Suprapubic skin (tissue), 4 donors: ENCODE measurements at regions not wholly inside any gene's neighbourhood (a gene's known extent, or its start where the extent isn't known, plus 50 kb on each side); places are given as distances from the start of the nearest gene placed in this dataset.

Experiments
- DNase-seq, 2 donors: peaks; one replicate each; pipeline ENCODE4 v3.0.0-alpha.2; 2019; ENCODE audit warnings: low spot score in 2 of 2
- H3K27ac ChIP-seq: fragments of 200-600 bp; sonication (generic); one replicate; pipeline ENCODE4 v1.5.1; 2019
- H3K27me3 ChIP-seq: fragments of 200-600 bp; sonication (generic); one replicate; pipeline ENCODE4 v1.5.1; 2019
- H3K36me3 ChIP-seq: fragments of 200-600 bp; sonication (generic); one replicate; pipeline ENCODE4 v1.5.1; 2019
- H3K4me1 ChIP-seq: fragments of 200-600 bp; sonication (generic); one replicate; pipeline ENCODE4 v1.5.1; 2019
- H3K4me3 ChIP-seq: fragments of 200-600 bp; sonication (generic); one replicate; pipeline ENCODE4 v1.5.1; 2019; ENCODE audit warnings: mild to moderate bottlenecking
- H3K9me3 ChIP-seq: fragments of 200-600 bp; sonication (generic); one replicate; pipeline ENCODE4 v1.5.1; 2019
- CTCF ChIP-seq, 2 donors: fragments of 200-600 bp in 1 of 2; fragments of 450-650 bp in 1 of 2; sonication (generic) in 1 of 2; IDR thresholded peaks; one replicate each; pipeline ENCODE4 v1.5.1; 2016 to 2019; ENCODE audit warnings: antibody characterized with exemption in 2 of 2, mild to moderate bottlenecking in 1 of 2, moderate library complexity in 1 of 2
- EP300 ChIP-seq: sonication (generic); formaldehyde crosslinking; IDR thresholded peaks from one replicate; pipeline ENCODE4 v1.6.1; 2017; ENCODE audit warnings: antibody characterized with exemption
- POLR2A ChIP-seq, 2 donors: fragments of 450-650 bp; IDR thresholded peaks; one replicate each; pipeline ENCODE4 v1.6.1; 2017; ENCODE audit warnings: antibody characterized with exemption in 2 of 2, mild to moderate bottlenecking in 2 of 2, moderate library complexity in 2 of 2
- POLR2AphosphoS5 ChIP-seq, 3 donors: sonication (generic); formaldehyde crosslinking; IDR thresholded peaks; one replicate each; pipeline ENCODE4 v1.6.1; 2017; ENCODE audit warnings: antibody characterized with exemption in 3 of 3
- WGBS: methylation state at CpG from one replicate; pipeline ENCODE4 v1.1.5; 2018; 5-methylcytosine and 5-hydroxymethylcytosine counted together

DNA sequence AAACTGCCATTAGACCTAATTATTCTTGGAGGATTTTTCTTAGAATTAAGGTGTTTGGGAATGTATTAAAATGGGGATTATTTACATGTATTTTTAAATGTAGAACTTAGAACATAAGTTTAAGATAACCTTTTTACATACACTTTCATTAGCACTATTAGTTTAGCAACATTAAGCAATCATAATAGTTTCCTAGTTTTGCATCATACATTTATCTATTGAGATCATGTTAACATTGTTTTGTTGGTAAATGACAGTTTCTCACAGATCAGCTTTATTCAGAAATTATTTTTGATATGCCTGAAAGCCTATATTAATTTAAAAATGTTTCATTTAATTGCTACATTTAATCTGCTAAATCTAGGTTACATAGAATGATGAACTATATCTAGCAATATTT lies 189.7 kb upstream of the PPP1R3A start:
- H3K4me3 ChIP-seq, result no peak overlapping the region
- TF ChIP-seq CTCF (IDR thresholded peaks at IDR 0.05) (no peak), EP300 (no peak), POLR2AphosphoS5 (IDR thresholded peaks at IDR 0.05) (no peak), POLR2A (IDR thresholded peaks at IDR 0.05) (no peak)
- no peak overlapping the region for H3K27ac ChIP-seq
- no peak for DNase-seq
- peaks cover 7% of the 10 kb centered on the region for H3K4me1 ChIP-seq
- H3K9me3 ChIP-seq, result no peaks in the 10 kb centered on the region
- H3K27me3 ChIP-seq, result no peaks in the 10 kb centered on the region
- H3K36me3 ChIP-seq, result no peaks in the 10 kb centered on the region

DNA sequence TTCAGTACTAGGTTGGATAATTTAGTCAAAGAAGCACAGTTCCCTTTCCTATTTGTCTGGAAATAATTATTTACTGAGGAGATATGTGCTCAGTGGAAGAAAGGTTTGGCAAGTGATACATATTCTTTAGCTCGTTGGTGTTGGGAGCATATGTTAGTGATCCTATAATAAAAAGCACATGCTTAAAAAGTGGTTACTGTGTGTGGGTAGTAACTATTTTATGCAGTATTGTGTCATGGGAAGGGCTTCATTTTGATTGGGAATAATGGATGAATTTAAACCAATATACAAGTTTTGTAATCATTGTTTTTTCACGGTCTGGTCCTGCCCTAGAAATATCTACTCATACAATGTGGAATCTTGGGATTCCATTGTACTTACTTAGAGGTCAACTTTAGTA lies 188.7 kb upstream of the PPP1R3A start:
- WGBS, result 50% methylated on average over 2 of the region's 2 CpGs
- peaks cover 7% of the 10 kb centered on the region for H3K4me1 ChIP-seq
- no peak overlapping the region for H3K4me3 ChIP-seq
- TF ChIP-seq EP300 (no peak), POLR2AphosphoS5 (IDR thresholded peaks at IDR 0.05) (no peak), CTCF (IDR thresholded peaks at IDR 0.05) (no peak), POLR2A (IDR thresholded peaks at IDR 0.05) (no peak)
- H3K27ac ChIP-seq, result no peak overlapping the region
- H3K36me3 ChIP-seq, result no peaks in the 10 kb centered on the region
- H3K9me3 ChIP-seq, result no peaks in the 10 kb centered on the region
- H3K27me3 ChIP-seq, result no peaks in the 10 kb centered on the region
- no peak for DNase-seq

DNA sequence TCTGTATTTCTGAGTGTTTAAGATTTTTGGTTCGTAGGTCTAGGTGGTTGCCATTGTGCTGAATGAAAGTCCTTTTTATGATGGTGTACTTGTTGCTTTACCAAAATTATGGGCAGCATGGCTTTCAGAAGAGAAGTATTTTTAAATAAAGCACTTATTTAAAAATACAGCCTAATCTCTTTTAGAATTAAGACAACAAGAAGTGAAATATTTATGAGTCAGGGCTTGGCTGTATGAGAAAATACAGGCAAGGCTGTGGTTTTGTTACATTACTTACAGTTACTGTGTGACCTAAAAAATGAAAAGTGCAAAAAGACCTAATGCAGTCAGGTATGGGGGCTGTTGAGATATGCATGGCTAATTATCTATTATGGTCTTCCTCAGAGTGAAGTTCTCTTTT lies 185.2 kb upstream of the PPP1R3A start:
- WGBS, result 92% methylated on average over 1 of the region's 1 CpG
- peaks cover 3% of the 10 kb centered on the region for H3K4me1 ChIP-seq

GRCh38 chr7:114102996-114103395 lies 184.2 kb upstream of the PPP1R3A start:
- no peaks in the 10 kb centered on the region for H3K27me3 ChIP-seq
- 94% methylated on average over 2 of the region's 2 CpGs for WGBS
- peaks cover 3% of the 10 kb centered on the region for H3K4me1 ChIP-seq
- no peak for TF ChIP-seq POLR2AphosphoS5 (IDR thresholded peaks at IDR 0.05)
- no peak for TF ChIP-seq EP300
- no peak for TF ChIP-seq CTCF (IDR thresholded peaks at IDR 0.05)
- no peak for TF ChIP-seq POLR2A (IDR thresholded peaks at IDR 0.05)
- no peak overlapping the region for H3K4me3 ChIP-seq
- no peak overlapping the region for H3K27ac ChIP-seq
- DNase-seq, result no peak
- no peaks in the 10 kb centered on the region for H3K36me3 ChIP-seq
- H3K9me3 ChIP-seq, result no peaks in the 10 kb centered on the region

More for the DNA sequence above, 185.2 kb upstream of the PPP1R3A start:
- Histone ChIP-seq H3K27me3 (no peaks in the 10 kb centered on the region), H3K9me3 (no peaks in the 10 kb centered on the region), H3K36me3 (no peaks in the 10 kb centered on the region), H3K4me3 (no peak overlapping the region), H3K27ac (no peak overlapping the region)
- TF ChIP-seq CTCF (IDR thresholded peaks at IDR 0.05) (no peak), EP300 (no peak), POLR2A (IDR thresholded peaks at IDR 0.05) (no peak), POLR2AphosphoS5 (IDR thresholded peaks at IDR 0.05) (no peak)
- no peak for DNase-seq

- Histone ChIP-seq H3K4me1 (peaks cover 3% of the 10 kb centered on the region), H3K27ac (no peak overlapping the region), H3K36me3 (no peaks in the 10 kb centered on the region), H3K9me3 (no peaks in the 10 kb centered on the region), H3K27me3 (no peaks in the 10 kb centered on the region), H3K4me3 (no peak overlapping the region)
- TF ChIP-seq POLR2AphosphoS5 (IDR thresholded peaks at IDR 0.05), result no peak
- TF ChIP-seq CTCF (IDR thresholded peaks at IDR 0.05), result no peak
- WGBS, result 97% methylated on average over 1 of the region's 1 CpG
- DNase-seq, result no peak
Measured at GRCh38 chr7:114102131-114102530, 183.3 kb upstream of the PPP1R3A start.
